Spleen (tissue), 7 donors: ENCODE measurements at regions not wholly inside any gene's neighbourhood (a gene's known extent, or its start where the extent isn't known, plus 50 kb on each side); places are given as distances from the start of the nearest gene placed in this dataset.

Experiments
- POLR2A ChIP-seq, 3 donors: fragments of 450-650 bp; IDR thresholded peaks; one replicate each; pipeline ENCODE4 v1.5.1; 2017; ENCODE audit warnings: antibody characterized with exemption in 3 of 3, mild to moderate bottlenecking in 1 of 3
- POLR2AphosphoS5 ChIP-seq, 3 donors: sonication (generic); formaldehyde crosslinking; IDR thresholded peaks; one replicate each; pipeline ENCODE4 v1.5.1; 2017; ENCODE audit warnings: antibody characterized with exemption in 3 of 3
- TF ChIP-seq, protein P1 (sequence below), 11 experiments: fragments of 200-600 bp in 7 of 11; fragments of 450-650 bp in 4 of 11; sonication (generic) in 4 of 11; IDR thresholded peaks in 8 of 11; conservative IDR thresholded peaks in 3 of 11; 1 replicate in 7 of 11; 2 replicates in 4 of 11; pipeline versions ENCODE4 v1.4.0 to v1.8.0; 2016 to 2021; ENCODE audit warnings: antibody characterized with exemption in 11 of 11, inconsistent platforms in 4 of 11, mild to moderate bottlenecking in 1 of 11
- donor health status: DM: no; HTN: no; CAD: no; lungs with moderate emphysema.
- donor health status: DM: no; HTN: no; CAD: no.
- donor health status: DM: no; HTN: no; CAD: no.

GRCh38 chr5:125756456-125756855, 666.8 kb upstream of the GRAMD2B start:
- TF ChIP-seq, protein P1, sequence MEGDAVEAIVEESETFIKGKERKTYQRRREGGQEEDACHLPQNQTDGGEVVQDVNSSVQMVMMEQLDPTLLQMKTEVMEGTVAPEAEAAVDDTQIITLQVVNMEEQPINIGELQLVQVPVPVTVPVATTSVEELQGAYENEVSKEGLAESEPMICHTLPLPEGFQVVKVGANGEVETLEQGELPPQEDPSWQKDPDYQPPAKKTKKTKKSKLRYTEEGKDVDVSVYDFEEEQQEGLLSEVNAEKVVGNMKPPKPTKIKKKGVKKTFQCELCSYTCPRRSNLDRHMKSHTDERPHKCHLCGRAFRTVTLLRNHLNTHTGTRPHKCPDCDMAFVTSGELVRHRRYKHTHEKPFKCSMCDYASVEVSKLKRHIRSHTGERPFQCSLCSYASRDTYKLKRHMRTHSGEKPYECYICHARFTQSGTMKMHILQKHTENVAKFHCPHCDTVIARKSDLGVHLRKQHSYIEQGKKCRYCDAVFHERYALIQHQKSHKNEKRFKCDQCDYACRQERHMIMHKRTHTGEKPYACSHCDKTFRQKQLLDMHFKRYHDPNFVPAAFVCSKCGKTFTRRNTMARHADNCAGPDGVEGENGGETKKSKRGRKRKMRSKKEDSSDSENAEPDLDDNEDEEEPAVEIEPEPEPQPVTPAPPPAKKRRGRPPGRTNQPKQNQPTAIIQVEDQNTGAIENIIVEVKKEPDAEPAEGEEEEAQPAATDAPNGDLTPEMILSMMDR (IDR thresholded peaks at IDR 0.05 in 8 of 11, conservative IDR thresholded peaks at IDR 0.05 in 3 of 11): no peak
- TF ChIP-seq POLR2A (IDR thresholded peaks at IDR 0.05): no peak
- no peak for TF ChIP-seq POLR2AphosphoS5 (IDR thresholded peaks at IDR 0.05)
